Keratinocyte (primary cell): ENCODE measurements at regions not wholly inside any gene's neighbourhood (a gene's known extent, or its start where the extent isn't known, plus 50 kb on each side); places are given as distances from the start of the nearest gene placed in this dataset.

Experiments
- DNase-seq: peaks from one replicate; pipeline ENCODE4 v3.0.0-alpha.2; 2011; ENCODE audit warnings: low read depth, missing footprints, low spot score
- FAIRE-seq: peaks from 2 replicates; lab custom pipeline; 2011; peaks lifted over from hg19 to GRCh38; lab: Jason Lieb, UNC
- H2AFZ ChIP-seq: 2 replicates; pipeline ENCODE4 v1.6.0; 2012; ENCODE audit warnings: low read length, control low read depth, inconsistent platforms; ENCODE audit not compliant: control insufficient read depth
- H3K27ac ChIP-seq: 2 replicates; pipeline ENCODE4 v1.5.1; 2011; ENCODE audit warnings: low read length; ENCODE audit not compliant: control insufficient read depth, insufficient read depth
- H3K27me3 ChIP-seq: 3 replicates; pipeline ENCODE4 v1.6.0; 2011; ENCODE audit warnings: low read length; ENCODE audit not compliant: control insufficient read depth, insufficient read depth; ENCODE audit errors: extremely low read depth
- H3K36me3 ChIP-seq, 2 experiments: 2 replicates in 1 of 2; 3 replicates in 1 of 2; pipeline ENCODE4 v1.5.1; 2011; ENCODE audit warnings: low read length in 2 of 2, mild to moderate bottlenecking in 1 of 2; ENCODE audit not compliant: control insufficient read depth in 2 of 2, insufficient read depth in 2 of 2; ENCODE audit errors: extremely low read depth in 1 of 2
- H3K4me1 ChIP-seq: 3 replicates; pipeline ENCODE4 v1.5.1; 2011; ENCODE audit warnings: low read length; ENCODE audit not compliant: control insufficient read depth, insufficient read depth; ENCODE audit errors: extremely low read depth
- H3K4me2 ChIP-seq: 3 replicates; pipeline ENCODE4 v1.6.0; 2011; ENCODE audit warnings: low read depth, low read length; ENCODE audit not compliant: control insufficient read depth, insufficient read depth; ENCODE audit errors: extremely low read depth
- H3K4me3 ChIP-seq, 3 experiments: fragments of 200-600 bp in 1 of 3; sonication (generic) in 1 of 3; 2 replicates in 2 of 3; 3 replicates in 1 of 3; pipeline ENCODE4 v1.5.1; 2011 to 2016; ENCODE audit warnings: low read length in 3 of 3, mild to moderate bottlenecking in 3 of 3, control low read depth in 2 of 3, inconsistent platforms in 1 of 3, low read depth in 1 of 3, mixed read lengths in 1 of 3, mixed run types in 1 of 3, moderate library complexity in 1 of 3; ENCODE audit not compliant: control insufficient read depth in 2 of 3, insufficient read depth in 2 of 3; ENCODE audit errors: extremely low read depth in 1 of 3
- H3K79me2 ChIP-seq: 2 replicates; pipeline ENCODE4 v1.6.0; 2012; ENCODE audit warnings: low read length; ENCODE audit not compliant: control insufficient read depth, insufficient read depth
- H3K9ac ChIP-seq: 3 replicates; pipeline ENCODE4 v1.6.0; 2011; ENCODE audit warnings: low read length; ENCODE audit not compliant: control insufficient read depth, insufficient read depth; ENCODE audit errors: extremely low read depth
- H3K9me1 ChIP-seq: 3 replicates; pipeline ENCODE4 v1.6.0; 2011; ENCODE audit warnings: low read length; ENCODE audit not compliant: control insufficient read depth, insufficient read depth; ENCODE audit errors: extremely low read depth
- H3K9me3 ChIP-seq: 2 replicates; pipeline ENCODE4 v1.5.1; 2012; ENCODE audit warnings: low read depth, low read length; ENCODE audit not compliant: control insufficient read depth
- H4K20me1 ChIP-seq: 3 replicates; pipeline ENCODE4 v1.6.0; 2011; ENCODE audit warnings: low read length; ENCODE audit not compliant: control insufficient read depth, insufficient read depth; ENCODE audit errors: extremely low read depth
- CTCF ChIP-seq, 3 experiments: IDR thresholded peaks in 1 of 3; conservative IDR thresholded peaks in 1 of 3; optimal IDR thresholded peaks in 1 of 3; 2 replicates in 2 of 3; 3 replicates in 1 of 3; pipeline versions ENCODE3 to v1.5.1; 2011; ENCODE audit warnings: low read length in 3 of 3, mild to moderate bottlenecking in 3 of 3, moderate library complexity in 2 of 3, control low read depth in 1 of 3, inconsistent platforms in 1 of 3; ENCODE audit not compliant: insufficient read depth in 2 of 3; ENCODE audit errors: extremely low read depth in 1 of 3
- EZH2 ChIP-seq: IDR thresholded peaks from one replicate; pipeline ENCODE4 v1.6.1; 2012; ENCODE audit warnings: inconsistent platforms, mild to moderate bottlenecking, low read length, moderate library complexity
- dilution Hi-C: fragments of 300-500 bp; cut with MboI; formaldehyde crosslinking; loops from one replicate; pipeline ENCODE4 v1.7.0; 2020; ENCODE audit warnings: low sequenced_read_pairs; ENCODE audit not compliant: extremely low pct_ligation_motif_present

GRCh38 chr6:15748341-15748740 is 85.5 kb upstream of the DTNBP1 start:
- TF ChIP-seq EZH2 (no peak), CTCF (optimal IDR thresholded peaks at IDR 0.05 in 1 of 3, IDR thresholded peaks at IDR 0.05 in 1 of 3, conservative IDR thresholded peaks at IDR 0.05 in 1 of 3; ENCODE audit: extremely low read depth in 1 of 3, insufficient read depth in 2 of 3, low read length in 3 of 3) (no peak)
- no peak overlapping the region for H3K4me2 ChIP-seq
- DNase-seq, result no peak

GRCh38 chr6:15747354-15747883 is 84.6 kb upstream of the DTNBP1 start:
- no peak overlapping the region for H3K4me3 ChIP-seq
- TF ChIP-seq EZH2 (no peak), CTCF (optimal IDR thresholded peaks at IDR 0.05 in 1 of 3, IDR thresholded peaks at IDR 0.05 in 1 of 3, conservative IDR thresholded peaks at IDR 0.05 in 1 of 3; ENCODE audit: extremely low read depth in 1 of 3, insufficient read depth in 2 of 3, low read length in 3 of 3) (no peak)
- dilution Hi-C loops, result no loop called here

More at GRCh38 chr6:15748341-15748740, 85.5 kb upstream of the DTNBP1 start:
- Histone ChIP-seq H3K9me1 (no peaks in the 10 kb centered on the region), H3K9ac (no peak overlapping the region), H3K27ac (no peak overlapping the region), H3K4me3 (no peak overlapping the region), H4K20me1 (no peaks in the 10 kb centered on the region), H3K79me2 (no peaks in the 10 kb centered on the region), H2AFZ (no peak overlapping the region), H3K4me1 (no peaks in the 10 kb centered on the region), H3K36me3 (no peaks in the 10 kb centered on the region), H3K9me3 (no peaks in the 10 kb centered on the region), H3K27me3 (no peaks in the 10 kb centered on the region)
- no peak for FAIRE-seq
- dilution Hi-C loops, result no loop called here

More at GRCh38 chr6:15747354-15747883, 84.6 kb upstream of the DTNBP1 start:
- Histone ChIP-seq H3K27ac (no peak overlapping the region), H3K9ac (no peak overlapping the region), H4K20me1 (no peaks in the 10 kb centered on the region), H3K4me2 (no peak overlapping the region), H3K79me2 (no peaks in the 10 kb centered on the region), H2AFZ (no peak overlapping the region), H3K9me3 (no peaks in the 10 kb centered on the region), H3K27me3 (no peaks in the 10 kb centered on the region), H3K4me1 (no peaks in the 10 kb centered on the region), H3K36me3 (no peaks in the 10 kb centered on the region), H3K9me1 (no peaks in the 10 kb centered on the region)
- FAIRE-seq, result no peak
- no peak for DNase-seq
